ENCODE measurements at regions not wholly inside any gene's neighbourhood (a gene's known extent, or its start where the extent isn't known, plus 50 kb on each side); places are given as distances from the start of the nearest gene placed in this dataset.

DNA sequence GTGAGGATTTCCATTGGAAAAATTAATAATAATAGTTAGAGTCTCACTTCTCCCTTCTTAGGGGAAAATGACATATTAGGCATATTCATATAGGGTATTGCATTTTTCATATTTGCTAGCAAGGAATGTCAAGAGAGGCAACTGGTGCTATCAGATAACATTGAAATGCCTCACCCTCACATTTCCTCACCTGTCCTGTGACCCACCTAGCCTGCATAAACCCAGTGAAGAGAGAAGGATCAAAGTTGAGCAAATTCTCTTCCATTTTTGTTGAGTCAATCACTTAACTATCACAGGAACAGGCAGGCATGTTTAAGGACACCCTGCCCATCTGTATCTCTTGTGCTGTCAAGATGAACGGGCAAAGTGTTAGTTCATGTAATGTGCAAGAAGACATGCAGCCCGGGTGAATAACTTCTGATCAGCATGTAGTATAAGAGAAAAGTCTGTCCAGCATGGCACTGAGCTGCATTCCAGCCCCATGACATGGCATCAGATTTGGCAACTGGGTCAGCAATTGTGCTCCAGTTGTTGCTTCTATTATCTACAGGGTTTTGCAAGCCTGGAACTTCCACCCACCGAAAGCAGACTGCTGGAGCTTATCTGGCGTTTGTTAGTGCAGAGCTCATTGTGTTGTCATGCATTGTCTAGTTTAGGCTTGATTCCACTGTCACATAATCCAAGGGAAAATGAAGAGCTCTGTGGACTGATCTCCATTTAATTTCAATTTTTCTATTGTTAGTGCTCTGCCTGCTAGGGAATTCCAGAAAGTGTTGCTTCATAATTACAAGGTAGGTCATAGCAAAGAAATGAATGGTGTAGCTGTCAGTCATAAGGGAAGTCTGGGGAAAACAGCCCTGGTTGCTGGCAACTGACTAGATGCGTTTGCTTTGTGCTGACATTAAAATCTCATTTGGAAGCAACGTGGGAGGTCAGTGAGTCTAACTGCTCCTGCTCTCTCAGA is 138.4 kb upstream of the TNFAIP3 start:
- H3K27me3 ChIP-seq (replicated peaks in 1 of 2; ENCODE audit: control insufficient read depth in 2 of 2, insufficient read depth in 2 of 2, low read length in 1 of 2), result no peaks in the 10 kb centered on the region
- no peak for FAIRE-seq
- ChIA-PET POLR2A (interaction anchor here (1.2 to 2.1 kb wide), 3 partner anchors 12 to 15 kb away, joined by 3 to 7 read pairs (median 4); no protein-coding TSS in a partner anchor), SMC1A (ENCODE audit: uncharacterized antibody, unreplicated experiment) (interaction anchor here (0.6 to 2.2 kb wide), 7 partner anchors 12 to 68 kb away, joined by 3 to 11 read pairs (median 4); no protein-coding TSS in a partner anchor), CTCF (interaction anchor here (0.6 kb wide), 1 partner anchor 1309 kb away, joined by 3 read pairs; no protein-coding TSS in a partner anchor), RAD21 (ENCODE audit: unreplicated experiment) (no interaction called here)
- no peak overlapping the region for H3K27ac ChIP-seq (ENCODE audit: control insufficient read depth, insufficient read depth)
- H3K36me3 ChIP-seq (ENCODE audit: control insufficient read depth in 2 of 2, insufficient read depth in 2 of 2, low read length in 1 of 2), result no peaks in the 10 kb centered on the region
- no peak overlapping the region for H3K4me3 ChIP-seq
- no peak overlapping the region for H3K9ac ChIP-seq (ENCODE audit: control insufficient read depth, insufficient read depth, low read length)
- ATAC-seq, result no peak
- H4K20me1 ChIP-seq (ENCODE audit: control insufficient read depth, insufficient read depth), result no peaks in the 10 kb centered on the region
- intact Hi-C loops (cut with micrococcal nuclease; ENCODE audit: unreplicated experiment) (no loop called here), in situ Hi-C loops (cut with MboI) (no loop called here)
- no peak for DNase-seq (ENCODE audit: low read depth, low spot score)
- 65% methylated on average over 6 of the region's 6 CpGs for WGBS (ENCODE audit: insufficient coverage, insufficient replicate concordance, low lambda C conversion rate, missing lambda C conversion rate)
- TF ChIP-seq POLR2AphosphoS5 (IDR thresholded peaks at IDR 0.05; ENCODE audit: low read length) (no peak), NFXL1 (IDR thresholded peaks at IDR 0.05; ENCODE audit: borderline replicate concordance) (no peak), RAD51 (IDR thresholded peaks at IDR 0.05) (no peak), SPI1 (IDR thresholded peaks at IDR 0.05; ENCODE audit: borderline replicate concordance, insufficient read depth, low read depth, low read length) (no peak), ZNF24 (IDR thresholded peaks at IDR 0.05) (no peak), BRCA1 (IDR thresholded peaks at IDR 0.05; ENCODE audit: low read depth, low read length) (no peak), SUZ12 (IDR thresholded peaks at IDR 0.05; ENCODE audit: unreplicated experiment) (no peak), PML (IDR thresholded peaks at IDR 0.05; ENCODE audit: low read length) (no peak), IKZF1 (conservative IDR thresholded peaks at IDR 0.05) (no peak), ZNF217 (IDR thresholded peaks at IDR 0.05) (no peak), CHD2 (IDR thresholded peaks at IDR 0.05; ENCODE audit: borderline replicate concordance, low read depth, low read length) (no peak), RUNX3 (IDR thresholded peaks at IDR 0.05; ENCODE audit: low read length) (no peak)
- TF ChIP-seq, protein P1, sequence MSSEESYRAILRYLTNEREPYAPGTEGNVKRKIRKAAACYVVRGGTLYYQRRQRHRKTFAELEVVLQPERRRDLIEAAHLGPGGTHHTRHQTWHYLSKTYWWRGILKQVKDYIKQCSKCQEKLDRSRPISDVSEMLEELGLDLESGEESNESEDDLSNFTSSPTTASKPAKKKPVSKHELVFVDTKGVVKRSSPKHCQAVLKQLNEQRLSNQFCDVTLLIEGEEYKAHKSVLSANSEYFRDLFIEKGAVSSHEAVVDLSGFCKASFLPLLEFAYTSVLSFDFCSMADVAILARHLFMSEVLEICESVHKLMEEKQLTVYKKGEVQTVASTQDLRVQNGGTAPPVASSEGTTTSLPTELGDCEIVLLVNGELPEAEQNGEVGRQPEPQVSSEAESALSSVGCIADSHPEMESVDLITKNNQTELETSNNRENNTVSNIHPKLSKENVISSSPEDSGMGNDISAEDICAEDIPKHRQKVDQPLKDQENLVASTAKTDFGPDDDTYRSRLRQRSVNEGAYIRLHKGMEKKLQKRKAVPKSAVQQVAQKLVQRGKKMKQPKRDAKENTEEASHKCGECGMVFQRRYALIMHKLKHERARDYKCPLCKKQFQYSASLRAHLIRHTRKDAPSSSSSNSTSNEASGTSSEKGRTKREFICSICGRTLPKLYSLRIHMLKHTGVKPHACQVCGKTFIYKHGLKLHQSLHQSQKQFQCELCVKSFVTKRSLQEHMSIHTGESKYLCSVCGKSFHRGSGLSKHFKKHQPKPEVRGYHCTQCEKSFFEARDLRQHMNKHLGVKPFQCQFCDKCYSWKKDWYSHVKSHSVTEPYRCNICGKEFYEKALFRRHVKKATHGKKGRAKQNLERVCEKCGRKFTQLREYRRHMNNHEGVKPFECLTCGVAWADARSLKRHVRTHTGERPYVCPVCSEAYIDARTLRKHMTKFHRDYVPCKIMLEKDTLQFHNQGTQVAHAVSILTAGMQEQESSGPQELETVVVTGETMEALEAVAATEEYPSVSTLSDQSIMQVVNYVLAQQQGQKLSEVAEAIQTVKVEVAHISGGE (CRISPR knock-in tag; IDR thresholded peaks at IDR 0.05), result no peak
- TF ChIP-seq, protein P2, sequence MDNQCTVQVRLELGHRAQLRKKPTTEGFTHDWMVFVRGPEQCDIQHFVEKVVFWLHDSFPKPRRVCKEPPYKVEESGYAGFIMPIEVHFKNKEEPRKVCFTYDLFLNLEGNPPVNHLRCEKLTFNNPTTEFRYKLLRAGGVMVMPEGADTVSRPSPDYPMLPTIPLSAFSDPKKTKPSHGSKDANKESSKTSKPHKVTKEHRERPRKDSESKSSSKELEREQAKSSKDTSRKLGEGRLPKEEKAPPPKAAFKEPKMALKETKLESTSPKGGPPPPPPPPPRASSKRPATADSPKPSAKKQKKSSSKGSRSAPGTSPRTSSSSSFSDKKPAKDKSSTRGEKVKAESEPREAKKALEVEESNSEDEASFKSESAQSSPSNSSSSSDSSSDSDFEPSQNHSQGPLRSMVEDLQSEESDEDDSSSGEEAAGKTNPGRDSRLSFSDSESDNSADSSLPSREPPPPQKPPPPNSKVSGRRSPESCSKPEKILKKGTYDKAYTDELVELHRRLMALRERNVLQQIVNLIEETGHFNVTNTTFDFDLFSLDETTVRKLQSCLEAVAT (IDR thresholded peaks at IDR 0.05), result no peak
- H3K4me1 ChIP-seq (ENCODE audit: control insufficient read depth, insufficient read depth, low read length), result no peaks in the 10 kb centered on the region
- no peak overlapping the region for H2AFZ ChIP-seq (ENCODE audit: control insufficient read depth, low read depth, low read length)
- H3K79me2 ChIP-seq (ENCODE audit: control insufficient read depth, insufficient read depth, low read length), result no peaks in the 10 kb centered on the region
- BruUV-seq (replicated peaks), result no TSS peak
- no peak overlapping the region for H3K4me2 ChIP-seq (ENCODE audit: control insufficient read depth, insufficient read depth)
- H3K9me3 ChIP-seq (replicated peaks; ENCODE audit: control insufficient read depth, insufficient read depth, low read length), result no peaks in the 10 kb centered on the region; the same call in 2 of the 3 replicates
